ENCODE measurements at regions not wholly inside any gene's neighbourhood (a gene's known extent, or its start where the extent isn't known, plus 50 kb on each side); places are given as distances from the start of the nearest gene placed in this dataset.

DNA sequence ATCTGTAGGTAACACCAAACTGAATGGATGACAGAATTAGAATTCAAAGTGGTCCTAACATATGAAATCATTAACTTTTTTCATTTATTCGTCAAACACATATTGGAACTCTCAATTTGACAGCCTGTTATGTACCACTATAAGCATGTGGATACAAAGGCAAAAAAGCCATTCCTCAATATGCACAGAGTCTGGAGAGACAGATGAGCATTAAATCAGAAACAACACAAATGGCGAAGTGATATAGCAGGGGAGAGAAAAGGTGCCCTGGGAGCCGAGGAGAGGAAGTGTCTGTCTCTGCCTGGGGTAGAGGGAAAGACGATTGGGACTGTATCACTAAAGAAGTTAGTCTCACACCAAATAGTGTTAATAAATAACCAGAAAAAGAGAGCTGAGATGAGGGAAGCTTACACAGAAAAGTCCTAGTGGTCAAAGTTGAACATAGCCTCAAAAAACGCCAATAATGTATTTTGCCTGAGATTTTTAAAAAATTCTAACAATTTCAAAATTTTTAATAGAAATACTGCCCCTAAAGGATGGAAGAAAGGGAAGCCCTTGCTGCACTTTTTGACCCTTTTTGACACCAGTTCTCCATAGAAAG, 417.5 kb downstream of the TUSC7 start:
- no peak for DNase-seq (ENCODE audit: low read depth, low spot score)

DNA sequence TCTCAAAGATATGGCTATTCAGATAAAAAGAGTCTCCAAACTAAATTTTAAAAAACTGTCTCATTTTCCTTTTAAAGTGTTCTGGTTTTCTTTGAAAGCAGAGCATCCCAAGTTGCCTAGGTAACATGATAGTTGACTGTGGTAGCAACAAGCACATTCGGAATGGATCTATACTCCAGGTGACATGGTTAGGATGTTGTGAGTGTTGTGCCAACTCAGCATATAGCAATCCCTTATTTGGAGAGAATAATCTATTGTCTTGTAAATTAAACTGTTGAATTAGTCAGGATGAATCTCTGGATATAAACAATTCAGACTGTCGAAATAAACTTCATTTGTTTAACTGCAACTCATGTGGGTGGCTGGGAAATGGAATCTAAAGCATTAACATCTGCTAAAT, 418.6 kb downstream of the TUSC7 start:
- no peak for DNase-seq (ENCODE audit: low read depth, low spot score)

DNA sequence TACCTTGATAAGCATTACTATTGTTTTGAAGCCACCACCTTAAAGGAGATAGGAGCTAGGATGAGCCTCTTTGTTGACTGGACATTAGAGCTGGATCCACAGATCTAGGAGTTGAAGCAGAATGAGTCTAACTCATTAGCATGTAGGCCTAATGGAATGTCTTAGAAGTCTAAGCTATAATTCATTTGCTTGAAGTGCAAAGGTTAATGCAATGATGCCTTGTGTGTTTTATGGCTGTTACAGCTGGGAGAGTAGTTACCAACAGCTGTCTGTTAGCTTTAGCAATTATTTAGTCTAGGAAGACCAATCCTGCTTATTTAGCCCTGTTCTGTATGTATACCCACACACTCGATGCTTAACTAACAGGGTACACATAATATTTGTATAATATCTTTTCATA, 419.3 kb downstream of the TUSC7 start:
- no peak for DNase-seq (ENCODE audit: low read depth, low spot score)

DNA sequence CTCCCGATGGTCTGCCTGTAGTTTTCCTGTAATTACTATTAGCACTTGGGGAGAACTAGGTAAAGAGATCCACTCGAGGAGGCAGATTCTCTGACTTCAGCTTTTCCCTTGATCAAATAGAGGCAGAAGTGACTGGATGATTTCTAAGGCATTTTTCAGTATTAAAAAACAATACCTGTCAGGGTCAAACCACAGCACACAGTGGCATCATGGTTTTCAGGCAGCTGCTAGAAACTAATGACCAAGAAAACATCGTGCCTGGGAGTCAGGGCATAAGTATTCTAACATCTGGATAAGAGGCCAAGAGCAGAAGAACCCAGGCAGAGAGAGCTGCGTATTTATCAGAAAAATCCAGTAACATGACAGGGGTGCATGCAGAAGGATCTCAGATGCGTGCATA, 419.9 kb downstream of the TUSC7 start:
- no peak for DNase-seq (ENCODE audit: low read depth, low spot score)

DNA sequence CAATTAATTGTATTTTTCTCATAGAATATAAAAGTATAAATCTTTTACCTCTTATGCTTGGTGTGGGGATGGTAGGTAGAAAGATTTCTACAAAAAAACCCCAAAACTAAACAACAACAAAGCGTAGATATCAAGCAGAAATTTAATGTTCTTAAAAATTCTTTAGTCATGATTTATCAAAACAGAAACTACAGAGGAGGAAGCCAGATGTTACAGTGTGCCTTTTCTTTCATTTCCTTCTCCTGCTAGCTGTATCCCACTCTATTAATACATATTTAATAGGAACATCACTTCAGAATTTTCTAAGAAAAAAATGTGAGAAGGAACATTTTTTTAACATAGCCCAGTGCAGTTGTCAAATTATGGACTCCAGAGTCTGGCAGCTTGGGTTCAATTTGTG, 420.6 kb downstream of the TUSC7 start:
- DNase-seq (ENCODE audit: low read depth, low spot score) = no peak

DNA sequence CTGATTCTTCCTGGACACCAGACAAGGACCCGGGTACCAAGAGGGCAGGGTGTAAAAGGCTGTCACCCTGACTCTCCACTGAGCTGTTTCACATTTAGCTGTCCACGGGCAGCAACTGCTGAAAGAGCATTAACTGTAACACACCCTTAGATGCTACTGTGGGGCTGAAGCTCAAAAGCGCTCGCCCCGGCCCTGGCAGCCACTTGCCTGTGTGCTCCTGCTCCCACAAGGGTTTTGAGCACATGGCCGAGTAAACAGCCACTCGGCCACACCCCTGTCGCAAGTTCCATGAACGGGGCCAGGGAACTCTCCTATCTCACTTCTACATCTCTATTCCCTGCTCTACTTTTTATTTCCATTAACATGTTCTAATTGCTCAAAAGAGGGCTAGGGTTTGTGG, 421.7 kb downstream of the TUSC7 start:
- DNase-seq (ENCODE audit: low read depth, low spot score) = no peak

DNA sequence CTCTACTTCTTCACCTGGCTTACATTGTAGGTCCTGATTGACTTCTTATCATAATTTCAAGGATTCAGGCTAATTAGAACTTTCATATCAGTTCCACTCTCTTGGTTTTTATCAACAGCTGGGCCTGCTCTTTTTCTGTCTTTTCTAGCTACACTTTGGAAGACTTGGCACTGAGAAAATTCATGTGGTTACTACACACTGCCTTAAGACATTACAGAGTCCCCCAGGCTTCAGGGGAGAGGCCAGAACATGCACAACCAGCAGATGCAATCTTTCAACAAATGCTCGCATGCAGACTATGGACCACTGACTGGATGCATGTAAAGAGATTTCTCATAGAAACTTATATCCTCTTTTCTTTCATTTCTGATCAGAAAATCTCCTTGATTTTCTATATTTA, 423.5 kb downstream of the TUSC7 start:
- no peak for DNase-seq (ENCODE audit: low read depth, low spot score)

DNA sequence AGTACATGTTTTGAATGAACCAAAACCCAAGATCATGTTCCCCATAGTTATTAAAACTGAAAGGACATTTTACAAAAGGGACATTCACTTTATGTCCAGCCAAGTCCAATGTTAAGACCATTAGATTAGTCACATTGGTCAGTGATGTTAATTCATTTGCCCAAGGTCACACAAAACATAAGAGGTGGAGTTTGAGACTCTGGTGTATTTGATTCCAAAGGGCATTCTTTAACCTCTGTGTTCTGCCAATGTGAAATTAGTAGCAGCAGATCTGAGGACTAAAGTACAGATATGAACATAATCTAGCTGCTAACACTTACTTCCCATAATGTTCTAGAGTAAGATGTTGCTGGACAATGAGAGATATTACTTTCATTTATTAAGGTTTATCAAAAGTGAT, 425.6 kb downstream of the TUSC7 start:
- DNase-seq (ENCODE audit: low read depth, low spot score) = no peak

DNA sequence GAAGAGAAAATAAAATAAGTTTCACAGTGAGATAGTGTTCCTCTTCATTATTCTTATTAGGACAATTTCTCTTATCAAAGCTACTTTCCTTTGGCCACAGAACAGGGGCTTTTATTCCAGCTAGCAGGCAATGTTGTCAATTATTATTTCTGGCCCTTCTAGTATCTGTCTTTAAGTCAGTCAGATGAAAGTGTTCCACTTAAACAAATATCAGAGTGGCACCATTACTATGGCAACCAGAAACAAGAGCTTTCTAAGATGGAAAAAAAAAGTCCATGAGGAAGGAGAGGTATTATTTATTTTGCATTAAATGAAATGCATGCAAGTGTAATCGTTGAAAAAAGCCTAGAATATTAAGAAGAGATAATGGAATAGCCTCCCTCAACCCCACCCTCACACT, 426.4 kb downstream of the TUSC7 start:
- DNase-seq (ENCODE audit: low read depth, low spot score) = no peak

DNA sequence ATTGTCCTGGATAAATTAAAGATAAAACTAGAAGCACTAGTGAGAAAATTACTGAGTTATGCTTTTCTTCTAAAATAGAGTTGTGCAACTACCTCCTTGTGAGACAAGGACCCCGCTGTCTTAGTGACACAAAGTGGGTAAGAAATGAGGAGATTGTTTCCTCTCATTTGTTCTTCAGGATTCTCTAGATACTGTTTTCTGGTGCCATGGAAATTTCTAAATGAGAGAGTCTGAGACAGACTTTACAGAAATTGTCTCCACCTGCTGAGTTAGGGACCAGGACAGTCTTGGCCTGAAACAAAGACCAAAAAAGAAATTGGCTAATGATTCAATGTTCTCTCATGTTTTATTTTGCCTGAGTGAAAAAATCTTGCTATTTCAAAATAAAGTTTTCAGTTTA, 427.5 kb downstream of the TUSC7 start:
- no peak for DNase-seq (ENCODE audit: low read depth, low spot score)

DNA sequence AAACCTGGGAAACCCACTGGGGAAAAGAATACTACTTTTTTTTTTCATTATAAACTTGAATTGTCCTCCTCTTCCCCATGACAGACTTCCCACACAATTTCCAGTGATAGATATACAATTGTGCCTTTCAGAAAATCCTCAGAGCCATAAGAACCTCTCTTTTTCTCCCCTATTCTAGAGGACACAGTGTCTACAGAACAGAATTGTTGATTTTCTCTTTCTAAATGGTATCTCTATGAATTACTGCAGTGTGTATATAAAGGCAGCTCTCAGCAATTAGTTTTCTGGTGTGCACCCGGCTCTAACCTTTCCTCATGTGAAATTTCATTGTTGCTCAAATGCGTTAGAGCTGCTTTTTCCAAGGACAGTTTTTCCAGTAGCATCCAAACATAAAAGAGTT, 430.1 kb downstream of the TUSC7 start:
- no peak for DNase-seq (ENCODE audit: low read depth, low spot score)

DNA sequence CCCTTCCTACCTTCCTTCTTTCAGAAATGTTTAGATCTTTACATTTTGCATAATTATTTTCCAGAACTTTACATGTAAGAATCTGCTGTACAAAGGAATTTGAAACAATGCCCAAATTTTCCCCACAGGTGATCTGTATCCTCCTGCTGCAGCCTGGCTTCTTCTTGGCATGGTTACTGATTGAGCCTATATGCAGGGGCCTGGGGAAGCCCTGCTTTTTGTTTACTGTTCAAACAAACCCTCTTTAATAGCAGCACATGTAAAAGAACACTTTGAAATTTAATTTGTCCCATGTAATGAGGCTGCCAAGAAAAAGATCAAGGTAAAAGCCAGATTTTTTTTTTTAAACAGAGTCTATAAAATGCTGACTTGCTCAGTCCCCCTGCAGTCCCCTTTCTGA, 432.2 kb downstream of the TUSC7 start:
- no peak for DNase-seq (ENCODE audit: low read depth, low spot score)

DNA sequence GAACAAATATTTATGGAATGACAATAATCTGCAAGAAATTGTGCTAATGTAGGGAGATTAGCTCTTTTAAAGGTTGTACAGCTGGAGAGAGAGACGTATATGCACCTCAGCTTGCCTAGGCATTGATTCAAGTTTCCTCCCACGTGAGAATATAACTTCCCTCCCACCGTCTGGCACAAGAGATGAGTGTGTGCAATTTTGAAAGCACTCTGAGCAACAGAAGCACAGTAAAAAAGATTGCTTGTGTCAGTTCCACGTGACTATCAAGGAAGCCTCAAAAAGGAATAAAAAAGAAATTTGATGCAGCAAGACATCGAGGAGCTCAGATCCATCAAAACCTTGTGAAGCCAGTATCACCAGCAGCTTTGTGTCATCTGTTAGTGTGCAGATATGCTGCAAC, 435.3 kb downstream of the TUSC7 start:
- no peak for DNase-seq (ENCODE audit: low read depth, low spot score)

DNA sequence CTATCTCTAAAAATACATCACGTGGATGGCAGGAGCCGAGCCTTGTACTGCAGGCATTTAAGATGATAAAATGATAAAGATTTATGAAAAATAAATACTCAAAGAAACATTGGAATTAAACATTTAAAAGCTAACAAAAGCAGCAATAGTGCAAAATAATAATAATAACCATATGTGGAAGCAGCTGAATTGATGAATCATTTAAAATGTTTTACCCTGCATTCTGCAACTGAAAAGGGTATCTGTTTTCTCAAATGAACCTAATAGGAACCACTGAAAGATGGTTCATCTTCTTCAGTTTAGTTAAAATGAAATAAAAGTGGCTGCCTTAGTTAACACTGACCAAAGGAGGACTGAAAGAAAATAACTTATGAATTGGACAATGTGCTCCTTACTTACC, 436.1 kb downstream of the TUSC7 start:
- DNase-seq (ENCODE audit: low read depth, low spot score) = no peak

DNA sequence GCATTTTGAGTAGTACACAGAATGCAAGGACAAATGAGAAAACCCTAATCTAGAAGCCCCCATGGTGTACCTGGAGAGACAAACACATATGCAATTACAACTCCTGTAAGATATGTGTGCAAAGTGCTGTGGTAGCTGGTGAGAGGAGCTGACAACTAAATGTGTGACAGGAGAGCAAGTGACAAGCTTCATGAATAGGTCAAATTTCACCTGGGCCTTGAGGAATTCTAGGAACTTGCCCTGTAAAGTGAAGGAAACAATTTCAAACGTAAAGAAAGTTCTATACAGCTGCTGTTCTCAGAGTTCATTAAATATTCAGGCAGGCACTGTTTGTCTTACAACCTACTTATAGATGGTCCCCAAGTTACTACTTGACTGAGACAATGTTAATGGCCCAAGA, 437.0 kb downstream of the TUSC7 start:
- no peak for DNase-seq (ENCODE audit: low read depth, low spot score)

DNA sequence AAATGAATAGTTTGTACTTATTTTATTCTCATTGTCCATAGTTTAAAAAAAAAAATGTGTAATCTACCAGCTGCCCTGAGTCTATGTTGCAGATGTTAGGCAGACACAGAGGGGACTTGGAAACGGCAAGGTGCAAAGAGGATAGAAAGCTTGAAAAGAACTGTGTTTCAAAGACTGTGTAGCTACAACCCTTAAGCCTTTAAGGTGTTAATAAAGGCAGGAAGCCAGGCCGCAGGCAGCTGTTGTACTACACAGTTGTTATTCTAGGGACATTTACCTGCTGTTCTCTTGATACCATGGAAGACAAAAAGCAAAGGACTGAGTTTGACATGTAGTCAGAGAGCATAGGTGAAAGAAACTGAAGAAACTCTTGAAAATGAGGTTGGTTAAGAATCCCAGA, 440.0 kb downstream of the TUSC7 start:
- no peak for DNase-seq (ENCODE audit: low read depth, low spot score)

DNA sequence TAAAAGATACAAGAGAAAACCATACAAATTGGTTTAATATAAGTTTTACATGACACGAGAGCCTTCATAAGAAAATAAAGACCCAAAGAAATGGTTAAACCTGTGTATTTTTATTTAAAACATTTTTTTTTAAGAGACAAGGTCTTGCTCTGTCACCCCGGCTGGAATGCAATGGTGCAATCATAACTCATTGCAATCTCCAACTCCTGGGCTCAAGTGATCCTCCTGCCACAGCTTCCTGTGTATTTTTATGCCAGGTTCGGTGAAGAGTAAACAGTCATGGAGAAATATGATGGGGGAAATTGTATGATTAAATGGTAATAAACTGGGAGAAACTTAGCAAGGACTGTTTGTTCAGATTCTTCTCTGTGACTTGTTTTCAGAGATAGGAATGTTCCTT, 441.0 kb downstream of the TUSC7 start:
- DNase-seq (ENCODE audit: low read depth, low spot score) = no peak

DNA sequence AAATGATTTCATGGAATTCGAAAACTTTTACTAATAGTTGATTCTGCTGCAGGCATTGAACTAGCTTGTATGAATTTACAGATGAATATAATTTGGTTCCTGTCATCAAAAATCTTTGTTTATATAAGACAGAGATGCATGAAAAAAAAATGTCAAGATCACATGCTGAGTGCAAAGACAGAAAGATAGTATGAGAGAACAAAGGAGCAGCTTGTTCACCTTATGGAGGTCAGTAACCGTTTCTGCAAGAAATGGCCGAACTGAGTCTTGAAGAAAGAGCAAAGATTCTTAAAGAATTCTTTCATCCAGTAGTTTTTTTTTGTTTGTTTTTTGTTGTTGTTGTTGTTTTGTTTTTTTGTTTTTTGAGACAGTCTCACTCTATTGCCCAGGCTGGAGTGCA, 450.6 kb downstream of the TUSC7 start:
- no peak for DNase-seq (ENCODE audit: low read depth, low spot score)

DNA sequence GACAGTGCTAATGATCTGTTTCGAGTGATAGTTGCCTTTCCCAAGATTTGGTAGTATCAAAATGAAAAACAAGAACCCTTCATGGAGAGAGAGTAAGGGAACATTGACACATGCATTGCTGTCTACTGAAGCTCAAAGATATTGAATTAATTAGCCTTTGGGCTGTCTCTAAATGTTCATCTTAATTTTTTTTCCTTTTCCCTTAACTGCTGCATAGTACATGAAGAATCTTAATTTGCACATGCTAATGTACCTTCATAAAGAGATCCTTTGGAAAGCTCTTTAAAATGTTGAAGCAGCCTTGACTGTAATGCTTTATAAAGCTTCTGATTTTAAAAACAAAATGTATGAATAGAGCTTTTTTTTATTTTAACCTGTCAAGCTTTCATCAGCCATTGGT, 452.2 kb downstream of the TUSC7 start:
- no peak for DNase-seq (ENCODE audit: low read depth, low spot score)

DNA sequence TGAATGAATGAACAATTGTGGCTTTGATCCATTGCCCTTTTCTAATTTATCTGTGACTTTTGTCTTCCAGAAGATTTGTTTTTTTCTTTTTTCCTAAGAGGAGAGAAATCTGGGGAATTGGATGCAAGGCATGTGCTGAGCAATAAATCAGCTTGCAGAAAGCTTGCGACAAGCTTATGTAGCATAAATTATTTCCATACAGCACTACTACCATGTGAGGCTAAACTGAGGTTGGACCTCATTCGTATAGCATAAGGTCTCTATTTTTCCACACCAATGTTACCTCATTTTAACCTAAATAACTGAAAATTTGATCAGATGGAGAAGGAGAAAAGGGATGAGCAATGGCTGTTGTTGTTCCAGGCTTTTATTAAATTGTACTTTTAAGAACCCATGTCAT, 455.6 kb downstream of the TUSC7 start:
- no peak for DNase-seq (ENCODE audit: low read depth, low spot score)

DNA sequence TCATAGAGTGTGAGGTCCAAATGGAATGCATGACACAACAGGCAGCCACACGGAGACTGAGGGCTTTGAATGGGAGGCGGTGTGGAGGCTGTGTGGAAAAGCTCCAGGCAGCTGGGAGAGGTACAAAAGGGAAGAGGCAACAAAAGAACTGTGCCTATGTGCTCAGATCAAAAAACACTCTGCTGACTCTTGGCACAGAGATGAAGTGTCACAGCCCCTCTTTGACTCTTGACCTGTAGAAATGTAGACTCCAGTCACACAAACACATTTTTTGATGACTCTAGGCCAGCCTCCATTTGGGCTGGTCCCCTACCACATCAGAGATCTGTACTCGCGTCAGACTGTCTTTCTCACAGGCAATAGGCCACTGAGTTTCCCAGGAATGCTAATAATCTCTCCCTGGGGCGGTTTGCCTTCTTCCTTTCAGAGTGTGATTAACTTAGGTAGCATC, 456.0 kb downstream of the TUSC7 start:
- DNase-seq (ENCODE audit: low read depth, low spot score) = peak; percentile 69

DNA sequence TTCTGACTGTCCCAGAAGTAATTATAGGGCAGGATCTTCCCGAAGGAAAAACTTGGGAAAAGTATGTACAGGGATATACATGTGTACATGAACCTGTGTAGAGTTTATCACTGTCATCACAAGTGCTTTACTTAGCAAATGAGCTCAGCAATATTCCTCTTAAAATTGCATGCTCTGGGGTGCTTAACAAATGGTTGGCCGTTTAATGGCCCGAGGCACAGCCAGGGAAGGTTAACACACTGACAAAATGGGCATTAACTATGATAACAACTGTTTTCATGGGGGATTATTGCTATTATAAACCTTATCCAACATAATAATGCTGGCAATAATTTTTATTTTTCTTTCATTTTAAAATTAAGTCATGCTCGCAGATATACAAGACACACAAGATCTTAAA, 459.3 kb downstream of the TUSC7 start:
- DNase-seq (ENCODE audit: low read depth, low spot score) = no peak

DNA sequence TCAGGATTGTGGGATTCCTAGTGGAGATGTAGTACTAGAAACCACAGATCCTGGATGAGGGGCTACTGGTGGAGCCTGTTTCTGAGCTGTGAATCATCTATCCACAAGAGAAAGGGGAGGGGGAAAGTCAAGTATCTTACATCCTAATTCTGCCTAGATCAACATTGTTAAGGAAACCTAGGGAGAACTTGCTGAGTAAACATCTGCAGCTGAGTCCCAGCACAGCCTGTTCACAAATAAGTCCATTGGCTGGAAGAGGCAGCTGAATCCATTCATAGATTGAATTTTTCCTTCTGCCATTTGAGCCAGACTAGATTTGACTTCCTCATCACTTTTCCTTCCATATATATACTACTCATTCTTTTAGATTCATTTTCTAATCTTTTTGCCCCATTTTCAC, 460.5 kb downstream of the TUSC7 start:
- DNase-seq (ENCODE audit: low read depth, low spot score) = no peak

DNA sequence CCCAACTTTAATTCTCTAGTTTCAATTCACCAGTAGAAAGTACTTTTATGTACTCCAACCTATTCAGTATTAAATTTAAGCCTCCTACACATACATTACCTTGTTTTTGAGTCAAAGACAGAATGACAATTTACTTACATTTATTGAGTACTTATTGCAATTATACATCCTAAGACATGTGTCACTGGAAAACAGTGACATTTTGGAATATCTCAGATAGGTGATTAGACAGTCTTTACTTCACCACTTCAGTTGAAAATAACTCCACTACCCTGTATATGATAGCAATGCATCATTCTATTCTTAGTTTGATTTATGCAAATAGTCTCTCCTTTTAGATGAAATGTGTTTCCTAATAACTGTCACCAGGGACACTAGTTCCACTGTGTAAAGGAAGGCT, 461.5 kb downstream of the TUSC7 start:
- no peak for DNase-seq (ENCODE audit: low read depth, low spot score)

DNA sequence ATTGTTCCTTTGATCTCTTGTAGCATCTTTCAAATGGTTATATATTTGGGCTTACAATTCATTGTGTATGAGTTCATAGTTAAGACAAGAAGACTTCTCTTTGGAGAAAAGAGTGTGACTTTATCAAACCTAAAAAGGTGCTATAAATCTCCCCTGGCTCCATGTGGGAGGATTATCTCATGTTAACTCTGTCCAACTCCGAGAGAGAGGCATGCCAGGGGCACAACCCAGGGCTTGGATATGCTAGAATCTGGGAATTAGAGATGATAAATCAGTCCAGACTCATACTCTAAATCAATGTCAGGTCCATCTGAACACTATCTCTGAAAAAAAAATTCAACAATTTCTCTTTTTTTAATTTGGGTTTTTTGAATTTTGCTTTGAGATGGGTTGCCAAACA, 462.8 kb downstream of the TUSC7 start:
- DNase-seq (ENCODE audit: low read depth, low spot score) = no peak
